ENCODE measurements at regions not wholly inside any gene's neighbourhood (a gene's known extent, or its start where the extent isn't known, plus 50 kb on each side); places are given as distances from the start of the nearest gene placed in this dataset.

DNA sequence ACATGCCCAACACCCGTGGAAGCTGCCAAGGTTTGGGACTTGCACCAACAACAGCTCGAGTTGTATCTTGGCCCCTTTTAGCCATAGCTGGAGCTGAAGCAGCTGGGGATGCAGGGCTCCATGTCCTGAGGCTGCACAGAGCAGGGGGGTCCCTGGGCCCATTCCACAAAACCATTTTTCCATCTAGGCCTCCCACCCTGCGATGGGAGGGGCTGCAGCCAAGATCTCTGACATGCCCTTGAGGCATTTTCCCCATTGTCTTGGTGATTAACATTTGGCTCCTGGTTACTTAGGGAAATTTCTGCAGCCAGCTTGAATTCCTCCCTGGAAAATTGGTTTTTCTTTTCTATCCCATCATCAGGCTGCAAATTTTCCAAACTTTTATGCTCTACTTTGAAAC is 637.8 kb upstream of the VSTM2A start (continued):
- TF ChIP-seq SAFB2 (IDR thresholded peaks at IDR 0.05; ENCODE audit: borderline replicate concordance, low read depth, low read length, severe bottlenecking), result no peak
- TF ChIP-seq, protein P1, sequence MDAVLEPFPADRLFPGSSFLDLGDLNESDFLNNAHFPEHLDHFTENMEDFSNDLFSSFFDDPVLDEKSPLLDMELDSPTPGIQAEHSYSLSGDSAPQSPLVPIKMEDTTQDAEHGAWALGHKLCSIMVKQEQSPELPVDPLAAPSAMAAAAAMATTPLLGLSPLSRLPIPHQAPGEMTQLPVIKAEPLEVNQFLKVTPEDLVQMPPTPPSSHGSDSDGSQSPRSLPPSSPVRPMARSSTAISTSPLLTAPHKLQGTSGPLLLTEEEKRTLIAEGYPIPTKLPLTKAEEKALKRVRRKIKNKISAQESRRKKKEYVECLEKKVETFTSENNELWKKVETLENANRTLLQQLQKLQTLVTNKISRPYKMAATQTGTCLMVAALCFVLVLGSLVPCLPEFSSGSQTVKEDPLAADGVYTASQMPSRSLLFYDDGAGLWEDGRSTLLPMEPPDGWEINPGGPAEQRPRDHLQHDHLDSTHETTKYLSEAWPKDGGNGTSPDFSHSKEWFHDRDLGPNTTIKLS (IDR thresholded peaks at IDR 0.05; ENCODE audit: borderline replicate concordance, low read depth), result no peak
- TF ChIP-seq FOXM1 (IDR thresholded peaks at IDR 0.05; ENCODE audit: low read depth), result no peak
- no peak for TF ChIP-seq FOXM1 (CRISPR knock-in tag; IDR thresholded peaks at IDR 0.05; ENCODE audit: low read depth)
- no peak for TF ChIP-seq ZNF184 (CRISPR knock-in tag; IDR thresholded peaks at IDR 0.05)
- no peak for TF ChIP-seq TGIF2 (CRISPR knock-in tag; IDR thresholded peaks at IDR 0.05)
- TF ChIP-seq ZNF398 (CRISPR knock-in tag; IDR thresholded peaks at IDR 0.05), result no peak
- TF ChIP-seq SNRNP70 (optimal IDR thresholded peaks at IDR 0.05; ENCODE audit: low read depth, low read length), result no peak
- no peak for TF ChIP-seq HIVEP1 (CRISPR knock-in tag; IDR thresholded peaks at IDR 0.05)
- TF ChIP-seq PCBP1 (IDR thresholded peaks at IDR 0.05; ENCODE audit: low read depth, low read length, poor library complexity, severe bottlenecking), result no peak
- TF ChIP-seq OTX1 (CRISPR knock-in tag; IDR thresholded peaks at IDR 0.05), result no peak
- no peak for TF ChIP-seq CBX5 (IDR thresholded peaks at IDR 0.05; ENCODE audit: borderline replicate concordance, low read depth)
